HG03159 (cell line): ENCODE measurements at regions not wholly inside any gene's neighbourhood (a gene's known extent, or its start where the extent isn't known, plus 50 kb on each side); places are given as distances from the start of the nearest gene placed in this dataset.
"Not testable (repeated sequence)": the region's sequence is repeated elsewhere in the genome, so short reads cannot be mapped to it uniquely, and the experiment has no call there.

Experiments
- ATAC-seq: cut with Tn5 transposase; IDR thresholded peaks from one replicate; pipeline ENCODE4 v1.9.1; 2021; ENCODE audit warnings: mild to moderate bottlenecking, moderate library complexity; ENCODE audit not compliant: unreplicated experiment

DNA sequence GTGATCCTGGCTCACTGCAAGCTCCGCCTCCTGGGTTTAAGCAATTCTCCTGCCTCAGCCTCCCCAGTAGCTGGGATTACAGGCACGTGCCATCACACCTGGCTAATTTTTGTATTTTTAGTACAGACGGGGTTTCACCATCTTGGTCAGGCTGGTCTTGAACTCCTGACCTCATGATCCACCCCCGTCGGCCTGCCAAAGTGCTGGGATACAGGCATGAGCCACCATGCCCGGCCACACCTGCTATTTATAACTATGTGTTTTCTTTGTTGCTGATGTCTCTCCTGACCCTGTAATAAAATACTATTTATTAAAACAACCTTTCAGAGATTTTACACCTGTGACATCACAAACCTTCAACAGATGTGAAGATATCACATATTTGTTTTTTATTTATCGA, 736.5 kb upstream of the PCDH15 start:
- ATAC-seq = not testable (repeated sequence)

GRCh38 chr10:55519264-55519663, 718.2 kb upstream of the PCDH15 start:
- no peak for ATAC-seq

- ATAC-seq = not testable (repeated sequence)
Measured at GRCh38 chr10:55518416-55518815, 717.4 kb upstream of the PCDH15 start.

DNA sequence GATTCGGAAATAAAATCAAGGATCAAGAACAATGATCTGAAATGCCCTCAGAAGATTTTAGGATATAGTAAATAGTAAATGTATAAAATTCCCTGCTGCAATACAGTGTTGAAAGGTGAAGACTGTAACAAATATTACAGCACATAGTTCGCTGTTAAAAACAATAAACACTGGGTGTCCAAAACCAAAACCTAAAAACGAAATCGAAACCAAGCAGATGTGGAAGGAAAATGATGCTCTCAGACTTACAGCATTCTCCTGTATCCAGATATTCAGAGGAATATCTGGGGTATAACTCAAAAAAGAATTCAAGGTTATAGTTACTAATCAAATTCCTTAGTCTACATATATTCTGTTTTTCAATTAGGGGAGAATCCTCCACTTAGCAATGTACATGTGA, 708.1 kb upstream of the PCDH15 start:
- ATAC-seq = no peak

- peak; percentile 89 for ATAC-seq
Measured at GRCh38 chr10:55500931-55501559, 700.0 kb upstream of the PCDH15 start.

DNA sequence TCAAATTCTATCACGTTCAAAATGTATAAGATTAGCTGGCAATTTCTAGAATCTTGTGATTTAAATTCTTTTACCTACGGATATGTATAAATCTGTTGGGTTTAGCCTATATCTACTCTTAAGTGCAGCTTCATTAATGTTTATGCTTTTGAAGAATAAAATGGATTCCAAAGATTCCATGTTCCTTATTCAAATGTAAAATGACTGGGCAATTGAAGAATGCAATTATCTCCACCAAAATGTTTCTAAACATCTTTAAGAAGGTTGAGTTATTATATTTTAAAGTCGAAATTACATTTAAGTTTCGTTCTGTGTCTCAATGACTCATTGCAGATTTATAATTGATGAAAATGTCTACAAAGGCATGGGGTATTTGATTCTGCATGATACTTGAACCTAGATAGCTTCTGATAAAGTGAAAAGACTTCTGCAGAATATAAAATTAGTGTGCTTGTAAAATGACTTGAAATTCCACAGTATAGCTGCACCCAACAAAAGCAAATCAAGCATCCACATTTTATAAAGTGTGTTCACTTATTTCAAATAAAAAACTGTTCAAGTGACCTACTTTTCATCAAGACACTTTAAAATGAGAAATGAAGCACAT, 697.0 kb upstream of the PCDH15 start:
- no peak for ATAC-seq

GRCh38 chr10:55495555-55495954, 694.5 kb upstream of the PCDH15 start:
- peak; percentile 44 for ATAC-seq

GRCh38 chr10:55491712-55492111, 690.7 kb upstream of the PCDH15 start:
- no peak for ATAC-seq

- no peak for ATAC-seq
Measured at GRCh38 chr10:55485827-55486226, 684.8 kb upstream of the PCDH15 start.

GRCh38 chr10:55476129-55476528, 675.1 kb upstream of the PCDH15 start:
- ATAC-seq = no peak

- no peak for ATAC-seq
Measured at GRCh38 chr10:55474258-55474657, 673.2 kb upstream of the PCDH15 start.

DNA sequence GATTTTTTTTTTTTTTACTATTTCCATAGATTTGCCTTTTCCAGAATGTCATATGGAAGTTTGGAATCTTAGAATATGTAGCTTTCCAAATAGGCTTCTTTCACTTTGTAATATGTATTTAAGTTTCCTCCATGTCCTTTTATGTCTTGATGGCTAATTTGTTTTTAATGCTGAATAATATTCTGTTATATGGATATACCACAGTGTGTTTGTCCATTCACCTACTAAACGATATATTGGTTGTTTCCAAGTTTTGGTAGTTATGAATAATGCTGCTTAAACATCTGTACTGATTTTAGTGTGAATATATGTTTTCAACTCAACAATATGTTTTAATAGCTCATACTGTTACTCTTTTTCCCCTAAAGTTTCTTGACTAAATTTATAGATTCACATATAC, 669.8 kb upstream of the PCDH15 start:
- ATAC-seq = no peak

- ATAC-seq = no peak
Measured at GRCh38 chr10:55466806-55467504, 665.9 kb upstream of the PCDH15 start.

- ATAC-seq = no peak
Measured at GRCh38 chr10:55464083-55464482, 663.1 kb upstream of the PCDH15 start.

- ATAC-seq = no peak
Measured at GRCh38 chr10:55460008-55460407, 659.0 kb upstream of the PCDH15 start.

DNA sequence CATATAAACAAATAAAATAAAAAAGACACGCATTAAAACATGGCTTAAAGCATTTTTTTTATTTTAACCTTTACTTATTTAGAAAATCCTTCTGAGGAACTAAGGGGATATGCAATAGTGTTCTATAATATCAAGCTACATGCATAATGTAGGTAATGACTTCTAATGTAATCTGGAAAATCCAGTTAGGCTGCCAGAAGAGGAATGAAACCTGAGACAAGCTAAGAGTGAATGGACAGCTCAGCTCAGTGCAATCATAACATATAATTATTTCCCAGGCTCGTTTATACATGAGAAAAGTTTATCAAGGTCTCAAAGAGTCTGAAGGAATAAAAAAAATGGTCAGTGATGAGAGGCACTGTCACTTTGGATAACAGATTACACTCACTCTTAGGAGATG, 649.0 kb upstream of the PCDH15 start:
- no peak for ATAC-seq

DNA sequence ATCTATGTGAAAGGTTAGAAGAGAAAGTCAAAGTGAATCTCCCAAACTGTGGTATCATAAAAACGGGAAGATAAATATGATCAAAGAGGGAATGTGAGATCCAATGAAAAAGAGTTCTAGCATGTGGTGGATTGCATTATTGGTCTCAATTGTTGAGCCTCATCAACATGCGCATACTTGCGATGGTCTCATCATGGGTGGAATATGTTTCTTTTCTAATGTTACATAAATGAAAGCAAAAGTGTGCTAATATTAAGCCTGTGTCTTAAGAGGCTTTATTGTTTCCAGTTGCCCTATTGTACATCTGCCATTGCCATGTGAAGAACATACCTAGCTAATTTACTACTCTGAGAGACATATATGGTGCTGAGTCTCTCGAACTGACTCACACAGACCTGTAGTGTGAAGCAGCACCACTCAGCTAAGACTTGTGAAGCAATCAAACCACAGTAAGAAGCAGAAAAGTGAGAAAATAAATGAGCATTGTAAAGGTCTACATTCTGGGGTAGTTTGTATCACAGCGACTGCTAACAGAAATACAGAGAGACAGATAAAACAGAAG, 645.5 kb upstream of the PCDH15 start:
- ATAC-seq = no peak

GRCh38 chr10:55441777-55442176, 640.7 kb upstream of the PCDH15 start:
- ATAC-seq = no peak

DNA sequence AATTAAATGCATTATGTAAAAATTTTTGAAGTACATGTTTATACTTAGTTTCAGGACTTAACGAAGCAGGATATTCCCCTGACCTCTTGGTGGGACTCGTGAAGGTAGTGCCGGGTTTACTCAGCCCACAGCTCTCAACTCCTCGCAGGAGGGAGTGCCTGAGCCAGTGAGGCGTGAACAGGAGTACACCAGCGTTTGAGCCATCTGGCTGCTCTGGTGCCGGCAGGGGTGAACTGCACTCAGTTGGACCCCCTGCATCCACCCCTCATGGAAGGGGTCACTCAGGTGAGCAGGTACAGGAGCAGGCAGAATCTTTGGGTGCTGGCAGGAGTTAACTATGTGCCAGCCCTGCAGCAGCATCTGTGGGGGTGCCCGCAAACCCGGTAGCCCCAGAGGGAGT, 625.1 kb upstream of the PCDH15 start:
- no peak for ATAC-seq

GRCh38 chr10:55410415-55410885, 609.4 kb upstream of the PCDH15 start:
- ATAC-seq = no peak

DNA sequence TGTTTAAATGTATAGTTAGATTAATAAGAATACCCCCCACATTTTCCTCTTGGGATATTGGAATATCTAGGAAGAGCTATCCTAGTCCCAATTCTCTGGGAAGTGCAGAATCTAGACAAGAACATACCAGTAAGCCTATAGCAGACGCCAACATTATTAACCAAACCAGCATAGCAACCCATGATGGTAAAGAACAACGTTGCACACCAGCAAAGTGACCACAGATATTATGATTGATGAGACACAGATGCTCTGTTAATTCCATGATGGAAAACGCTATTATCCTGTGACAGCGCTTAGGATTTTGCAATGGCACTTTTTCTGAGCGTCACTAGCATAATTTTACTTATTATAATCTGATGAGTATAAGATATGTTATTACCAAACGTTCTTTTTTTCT, 603.1 kb upstream of the PCDH15 start:
- ATAC-seq = no peak
